ENCODE measurements at regions not wholly inside any gene's neighbourhood (a gene's known extent, or its start where the extent isn't known, plus 50 kb on each side); places are given as distances from the start of the nearest gene placed in this dataset.

GRCh38 chr7:46006212-46006611 is 85.1 kb upstream of the IGFBP3 start:
- Histone ChIP-seq H3K36me3 (ENCODE audit: control insufficient read depth, insufficient read depth, low read length) (no peaks in the 10 kb centered on the region), H3K27ac (ENCODE audit: insufficient read depth, low read length) (no peak overlapping the region), H3K4me1 (ENCODE audit: control insufficient read depth, insufficient read depth, low read length) (peaks cover 7% of the 10 kb centered on the region; the same call in 1 of the 2 replicates), H2AK5ac (ENCODE audit: low read depth, low read length) (peak overlapping the region; percentile 45; the same call in 1 of the 2 replicates), H4K5ac (ENCODE audit: low read depth, low read length) (no peak overlapping the region), H3K18ac (ENCODE audit: low read depth, low read length) (no peak overlapping the region), H3K9ac (ENCODE audit: low read depth, low read length) (no peak overlapping the region), H3K9me3 (ENCODE audit: control insufficient read depth, insufficient read depth, low read length) (peaks cover 5% of the 10 kb centered on the region), H3K4me3 (ENCODE audit: insufficient read depth, low read depth, low read length) (no peak overlapping the region), H2BK120ac (ENCODE audit: low read depth, low read length) (no peak overlapping the region), H2BK20ac (ENCODE audit: low read depth, low read length) (no peak overlapping the region), H4K20me1 (ENCODE audit: insufficient read depth, low read length) (no peaks in the 10 kb centered on the region), H2AK9ac (replicated peaks; ENCODE audit: low read depth, low read length, poor library complexity) (no peak overlapping the region), H4K91ac (ENCODE audit: insufficient read depth, low read depth, low read length) (no peak overlapping the region; the same call in 1 of the 2 replicates), H3K14ac (replicated peaks; ENCODE audit: low read depth, low read length) (no peak overlapping the region), H3K4ac (ENCODE audit: low read depth, low read length) (no peak overlapping the region), H3K9me1 (ENCODE audit: insufficient read depth, low read length) (peaks cover 5% of the 10 kb centered on the region; the same call in 1 of the 2 replicates), H3K56ac (ENCODE audit: extremely low read depth, insufficient read depth, low read length) (no peak overlapping the region), H2BK5ac (ENCODE audit: low read depth, low read length, poor library complexity, severe bottlenecking) (no peak overlapping the region), H2AFZ (replicated peaks; ENCODE audit: low read length, poor library complexity) (no peak overlapping the region), H3K23ac (ENCODE audit: low read depth, low read length) (no peak overlapping the region), H2BK15ac (ENCODE audit: low read depth, low read length) (peak overlapping the region; percentile 58; the same call in 1 of the 3 replicates), H3K27me3 (ENCODE audit: control insufficient read depth, insufficient read depth, low read length) (no peaks in the 10 kb centered on the region), H4K8ac (ENCODE audit: low read depth in 2 of 2, low read length in 2 of 2) (no peak overlapping the region), H3K79me1 (ENCODE audit: low read depth in 1 of 2, low read length in 2 of 2) (no peaks in the 10 kb centered on the region), H3K4me2 (ENCODE audit: low read depth, low read length) (no peak overlapping the region)
- WGBS, 2 experiments (ENCODE audit: extremely low coverage in 2 of 2, insufficient read length in 1 of 2): no CpG with 5 or more reads among the region's 4 CpGs
- ChIA-PET CTCF (no interaction called here), POLR2A (ENCODE audit: unreplicated experiment) (no interaction called here)
- ATAC-seq (ENCODE audit: low read depth): no peak
- no peak for TF ChIP-seq CTCF (conservative IDR thresholded peaks at IDR 0.05; ENCODE audit: low read depth, low read length)
- TF ChIP-seq SMC3 (IDR thresholded peaks at IDR 0.05; ENCODE audit: low read depth, low read length): no peak
- no peak for TF ChIP-seq CHD1 (IDR thresholded peaks at IDR 0.05; ENCODE audit: low read depth, low read length)
- TF ChIP-seq POLR2A (IDR thresholded peaks at IDR 0.05; ENCODE audit: low read depth, low read length): no peak
- TF ChIP-seq NFE2L2 (IDR thresholded peaks at IDR 0.05; ENCODE audit: low read depth, low read length): no peak
- TF ChIP-seq FOS (IDR thresholded peaks at IDR 0.05; ENCODE audit: low read depth, low read length): no peak
- TF ChIP-seq ELK1 (IDR thresholded peaks at IDR 0.05; ENCODE audit: borderline replicate concordance, low read depth, low read length): no peak
- TF ChIP-seq RFX5 (IDR thresholded peaks at IDR 0.05; ENCODE audit: low read depth, low read length): no peak
- no peak for TF ChIP-seq RAD21 (IDR thresholded peaks at IDR 0.05; ENCODE audit: low read length)
- TF ChIP-seq CEBPB (IDR thresholded peaks at IDR 0.05; ENCODE audit: low read depth, low read length): no peak
- no peak for TF ChIP-seq RCOR1 (IDR thresholded peaks at IDR 0.05; ENCODE audit: insufficient replicate concordance, low read length)
- no peak for TF ChIP-seq USF2 (IDR thresholded peaks at IDR 0.05; ENCODE audit: low read depth, low read length)
- TF ChIP-seq MAFK (IDR thresholded peaks at IDR 0.05; ENCODE audit: low read depth, low read length): no peak
- TF ChIP-seq BHLHE40 (IDR thresholded peaks at IDR 0.05; ENCODE audit: low read depth, low read length): no peak
- no peak for TF ChIP-seq MAZ (IDR thresholded peaks at IDR 0.05; ENCODE audit: borderline replicate concordance, low read depth, low read length)
- no TSS peak for BruUV-seq (replicated peaks)
- in situ Hi-C loops (cut with MboI; ENCODE audit: low sequenced_read_pairs): no loop called here
- intact Hi-C loops (cut with micrococcal nuclease): no loop called here
- dilution Hi-C loops (cut with HindIII; ENCODE audit: low sequenced_read_pairs, unreplicated experiment): no loop called here
- DNase-seq: no peak

Measured in IMR-90 (cell line).